ENCODE measurements at regions not wholly inside any gene's neighbourhood (a gene's known extent, or its start where the extent isn't known, plus 50 kb on each side); places are given as distances from the start of the nearest gene placed in this dataset.

- BruUV-seq (replicated peaks), result no TSS peak
Observed at GRCh38 chr2:200184748-200185627, 121.5 kb upstream of the SPATS2L start.

DNA sequence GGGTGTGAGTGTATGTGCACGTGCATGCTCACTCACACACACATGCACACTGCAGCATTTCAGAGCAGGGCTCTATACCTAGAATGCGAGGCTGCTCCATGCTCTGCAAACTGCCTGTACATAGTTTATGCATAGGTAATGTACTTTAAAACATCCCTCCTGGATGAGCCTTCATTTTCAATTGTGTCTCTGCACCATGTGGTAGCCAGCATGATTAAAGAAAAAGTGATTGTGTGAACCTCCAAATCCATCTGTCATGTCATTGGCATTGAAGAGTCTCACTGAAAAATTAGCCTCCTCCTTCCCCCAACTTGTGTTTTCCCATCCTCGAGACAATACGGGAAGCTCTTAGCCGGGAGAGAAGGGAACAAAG lies 120.9 kb upstream of the SPATS2L start:
- Histone ChIP-seq H3K4me2 (ENCODE audit: low read length) (no peak overlapping the region), H3K9me2 (replicated peaks; ENCODE audit: low read length) (no peaks in the 10 kb centered on the region), H3K79me2 (ENCODE audit: low read length) (no peaks in the 10 kb centered on the region), H3K4me3 (ENCODE audit: low read length) (no peak overlapping the region), H4K20me1 (ENCODE audit: low read length) (no peaks in the 10 kb centered on the region), H3K27me3 (ENCODE audit: low read length) (no peaks in the 10 kb centered on the region), H3K36me3 (ENCODE audit: low read depth, low read length) (no peaks in the 10 kb centered on the region), H3K9me3 (ENCODE audit: low read length) (peaks cover 6% of the 10 kb centered on the region; the same call in 1 of the 2 replicates), H3K27ac (ENCODE audit: low read length) (no peak overlapping the region), H3K9ac (ENCODE audit: low read length) (no peak overlapping the region), H3K4me1 (ENCODE audit: insufficient read depth, low read length) (no peaks in the 10 kb centered on the region), H3F3A (ENCODE audit: low read length, unreplicated experiment) (no peaks in the 10 kb centered on the region), H2AFZ (ENCODE audit: low read length) (no peak overlapping the region)
- no peak for TF ChIP-seq EZH2phosphoT487 (IDR thresholded peaks at IDR 0.05; ENCODE audit: borderline replicate concordance, low read length)
- ChIA-PET CTCF (no interaction called here), POLR2A (ENCODE audit: unreplicated experiment) (no interaction called here)
- intact Hi-C loops (cut with micrococcal nuclease), result no loop called here
- no TSS peak for BruUV-seq (replicated peaks)
- no peak for DNase-seq
- no peak for ATAC-seq

More at GRCh38 chr2:200184748-200185627, 121.5 kb upstream of the SPATS2L start:
- no peak for DNase-seq
- no peaks in the 10 kb centered on the region for H3F3A ChIP-seq (ENCODE audit: low read length, unreplicated experiment)
- CTCF ChIA-PET, result no interaction called here
- intact Hi-C loops (cut with micrococcal nuclease), result no loop called here
- H3K79me2 ChIP-seq (ENCODE audit: low read length), result no peaks in the 10 kb centered on the region
- no peaks in the 10 kb centered on the region for H4K20me1 ChIP-seq (ENCODE audit: low read length)
- H3K9me2 ChIP-seq (replicated peaks; ENCODE audit: low read length), result no peaks in the 10 kb centered on the region
- peaks cover 6% of the 10 kb centered on the region; the same call in 1 of the 2 replicates for H3K9me3 ChIP-seq (ENCODE audit: low read length)
- H3K4me1 ChIP-seq (ENCODE audit: insufficient read depth, low read length), result no peaks in the 10 kb centered on the region
- no peak overlapping the region for H3K9ac ChIP-seq (ENCODE audit: low read length)
- no peak for TF ChIP-seq EZH2phosphoT487 (IDR thresholded peaks at IDR 0.05; ENCODE audit: borderline replicate concordance, low read length)
- TF ChIP-seq EZH2 (IDR thresholded peaks at IDR 0.05; ENCODE audit: low read length, unreplicated experiment), result no peak
- TF ChIP-seq, protein P1, sequence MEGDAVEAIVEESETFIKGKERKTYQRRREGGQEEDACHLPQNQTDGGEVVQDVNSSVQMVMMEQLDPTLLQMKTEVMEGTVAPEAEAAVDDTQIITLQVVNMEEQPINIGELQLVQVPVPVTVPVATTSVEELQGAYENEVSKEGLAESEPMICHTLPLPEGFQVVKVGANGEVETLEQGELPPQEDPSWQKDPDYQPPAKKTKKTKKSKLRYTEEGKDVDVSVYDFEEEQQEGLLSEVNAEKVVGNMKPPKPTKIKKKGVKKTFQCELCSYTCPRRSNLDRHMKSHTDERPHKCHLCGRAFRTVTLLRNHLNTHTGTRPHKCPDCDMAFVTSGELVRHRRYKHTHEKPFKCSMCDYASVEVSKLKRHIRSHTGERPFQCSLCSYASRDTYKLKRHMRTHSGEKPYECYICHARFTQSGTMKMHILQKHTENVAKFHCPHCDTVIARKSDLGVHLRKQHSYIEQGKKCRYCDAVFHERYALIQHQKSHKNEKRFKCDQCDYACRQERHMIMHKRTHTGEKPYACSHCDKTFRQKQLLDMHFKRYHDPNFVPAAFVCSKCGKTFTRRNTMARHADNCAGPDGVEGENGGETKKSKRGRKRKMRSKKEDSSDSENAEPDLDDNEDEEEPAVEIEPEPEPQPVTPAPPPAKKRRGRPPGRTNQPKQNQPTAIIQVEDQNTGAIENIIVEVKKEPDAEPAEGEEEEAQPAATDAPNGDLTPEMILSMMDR (conservative IDR thresholded peaks at IDR 0.05; ENCODE audit: low read depth, low read length), result no peak
- H3K27me3 ChIP-seq (ENCODE audit: low read length), result no peaks in the 10 kb centered on the region
- no peak overlapping the region for H3K27ac ChIP-seq (ENCODE audit: low read length)
- no peak overlapping the region for H2AFZ ChIP-seq (ENCODE audit: low read length)
- H3K4me2 ChIP-seq (ENCODE audit: low read length), result no peak overlapping the region
- POLR2A ChIA-PET (ENCODE audit: unreplicated experiment), result no interaction called here
- ATAC-seq, result no peak
- H3K4me3 ChIP-seq (ENCODE audit: low read length), result no peak overlapping the region
- H3K36me3 ChIP-seq (ENCODE audit: low read depth, low read length), result no peaks in the 10 kb centered on the region

- Histone ChIP-seq H3K4me1 (ENCODE audit: insufficient read depth, low read length) (no peaks in the 10 kb centered on the region), H3K9ac (ENCODE audit: low read length) (no peak overlapping the region), H2AFZ (ENCODE audit: low read length) (no peak overlapping the region), H3K27ac (ENCODE audit: low read length) (no peak overlapping the region), H3K4me2 (ENCODE audit: low read length) (no peak overlapping the region), H3K9me3 (ENCODE audit: low read length) (peaks cover 6% of the 10 kb centered on the region; the same call in 1 of the 2 replicates), H4K20me1 (ENCODE audit: low read length) (no peaks in the 10 kb centered on the region), H3K79me2 (ENCODE audit: low read length) (no peaks in the 10 kb centered on the region), H3K9me2 (replicated peaks; ENCODE audit: low read length) (no peaks in the 10 kb centered on the region), H3K36me3 (ENCODE audit: low read depth, low read length) (no peaks in the 10 kb centered on the region), H3K4me3 (ENCODE audit: low read length) (no peak overlapping the region), H3K27me3 (ENCODE audit: low read length) (no peaks in the 10 kb centered on the region), H3F3A (ENCODE audit: low read length, unreplicated experiment) (no peaks in the 10 kb centered on the region)
- ATAC-seq (no peak), DNase-seq (no peak)
- TF ChIP-seq EZH2phosphoT487 (IDR thresholded peaks at IDR 0.05; ENCODE audit: borderline replicate concordance, low read length) (no peak), EZH2 (IDR thresholded peaks at IDR 0.05; ENCODE audit: low read length, unreplicated experiment) (no peak)
- TF ChIP-seq, protein P1 (conservative IDR thresholded peaks at IDR 0.05; ENCODE audit: low read depth, low read length), result no peak
- ChIA-PET POLR2A (ENCODE audit: unreplicated experiment) (no interaction called here), CTCF (no interaction called here)
- intact Hi-C loops (cut with micrococcal nuclease), result no loop called here
- no TSS peak for BruUV-seq (replicated peaks)
Observed at GRCh38 chr2:200186002-200186401, 120.5 kb upstream of the SPATS2L start.
